ENCODE measurements at regions not wholly inside any gene's neighbourhood (a gene's known extent, or its start where the extent isn't known, plus 50 kb on each side); places are given as distances from the start of the nearest gene placed in this dataset.

- TF ChIP-seq CTCF (conservative IDR thresholded peaks at IDR 0.05; ENCODE audit: low read length) (no peak), EZH2phosphoT487 (IDR thresholded peaks at IDR 0.05; ENCODE audit: borderline replicate concordance, low read depth, low read length) (no peak)
These were observed 264.6 kb upstream of the CLINT1 start for GRCh38 chr5:158123595-158123994.
